Small intestine (tissue), 7 donors: ENCODE measurements at regions not wholly inside any gene's neighbourhood (a gene's known extent, or its start where the extent isn't known, plus 50 kb on each side); places are given as distances from the start of the nearest gene placed in this dataset.

Experiments used
- DNase-seq, 2 donors: peaks; one replicate each; pipeline versions ENCODE4 v3.0.0 to v3.0.0-alpha.2; 2013
- FAIRE-seq: peaks from 2 replicates; lab custom pipeline; 2012; peaks lifted over from hg19 to GRCh38; lab: Jason Lieb, UNC
- H3K27ac ChIP-seq, 3 donors: one replicate each; pipeline ENCODE4 v1.5.1; 2013; ENCODE audit warnings: low read length in 2 of 3, mild to moderate bottlenecking in 2 of 3, control low read depth in 1 of 3, inconsistent platforms in 1 of 3, low read depth in 1 of 3, moderate library complexity in 1 of 3
- H3K27me3 ChIP-seq, 3 donors: one replicate each; pipeline ENCODE4 v1.6.1; 2013; ENCODE audit warnings: low read length in 3 of 3, inconsistent platforms in 1 of 3; ENCODE audit not compliant: control insufficient read depth in 3 of 3, insufficient read depth in 3 of 3
- H3K36me3 ChIP-seq, 3 donors: one replicate each; pipeline ENCODE4 v1.6.1; 2013; ENCODE audit warnings: low read length in 3 of 3, inconsistent platforms in 1 of 3, low read depth in 1 of 3, mild to moderate bottlenecking in 1 of 3, moderate library complexity in 1 of 3; ENCODE audit not compliant: control insufficient read depth in 3 of 3, insufficient read depth in 2 of 3
- H3K4me1 ChIP-seq, 3 donors: one replicate each; pipeline ENCODE4 v1.6.1; 2013; ENCODE audit warnings: low read length in 2 of 3, inconsistent platforms in 1 of 3, low read depth in 1 of 3, mild to moderate bottlenecking in 1 of 3, moderate library complexity in 1 of 3; ENCODE audit not compliant: control insufficient read depth in 3 of 3, insufficient read depth in 2 of 3
- H3K4me3 ChIP-seq, 3 donors: one replicate each; pipeline ENCODE4 v1.5.1; 2013; ENCODE audit warnings: low read length in 3 of 3, control low read depth in 1 of 3, inconsistent platforms in 1 of 3, low read depth in 1 of 3, mild to moderate bottlenecking in 1 of 3, moderate library complexity in 1 of 3
- H3K9me3 ChIP-seq, 2 donors: one replicate each; pipeline ENCODE4 v1.6.1; 2013; ENCODE audit warnings: low read depth in 1 of 2, low read length in 1 of 2; ENCODE audit not compliant: control insufficient read depth in 2 of 2, insufficient read depth in 1 of 2
- WGBS, 3 donors: extraction: QIAGEN DNeasy Blood & Tissue Kit; methylation state at CpG; one replicate each; pipeline ENCODE4 v1.1.7; 2013; 5-methylcytosine and 5-hydroxymethylcytosine counted together
- donor health status: healthy with polysubstance abuse.
- donor health status: control.
- donor health status: control.
- donor health status: Bipolar disorder and iron deficiency.
- donor health status: healthy.

- no peak for FAIRE-seq
Measured at GRCh38 chr20:51204794-51205193, 181.9 kb upstream of the KCNG1 start.

GRCh38 chr20:51204051-51204715 lies 181.3 kb upstream of the KCNG1 start:
- no peak for DNase-seq
- no peaks in the 10 kb centered on the region for H3K4me1 ChIP-seq
- H3K36me3 ChIP-seq = no peaks in the 10 kb centered on the region
- H3K27ac ChIP-seq = no peak overlapping the region
- 50 to 74% (median 56%) methylated on average over 3 of the region's 3 CpGs for WGBS, 3 donors
- peaks cover 0 to 7% (median 3%) of the 10 kb centered on the region in 3 donors for H3K27me3 ChIP-seq
- H3K9me3 ChIP-seq = no peaks in the 10 kb centered on the region
- no peak for FAIRE-seq
- no peak overlapping the region for H3K4me3 ChIP-seq

More at GRCh38 chr20:51204794-51205193, 181.9 kb upstream of the KCNG1 start:
- Histone ChIP-seq H3K27ac (no peak overlapping the region), H3K36me3 (no peaks in the 10 kb centered on the region), H3K9me3 (no peaks in the 10 kb centered on the region), H3K4me3 (no peak overlapping the region), H3K27me3 (peaks cover 0 to 7% (median 3%) of the 10 kb centered on the region in 3 donors), H3K4me1 (no peaks in the 10 kb centered on the region)
- 16 to 59% (median 31%) methylated on average over 1 of the region's 1 CpG for WGBS, 3 donors
- no peak for DNase-seq

GRCh38 chr20:51202304-51202703 lies 179.4 kb upstream of the KCNG1 start:
- 74 to 83% (median 80%) methylated on average over 10 of the region's 10 CpGs for WGBS, 3 donors
- Histone ChIP-seq H3K36me3 (no peaks in the 10 kb centered on the region), H3K27ac (no peak overlapping the region), H3K4me1 (no peaks in the 10 kb centered on the region), H3K27me3 (peaks cover 0 to 9% (median 3%) of the 10 kb centered on the region in 3 donors), H3K4me3 (no peak overlapping the region), H3K9me3 (no peaks in the 10 kb centered on the region)
- no peak for FAIRE-seq
- no peak for DNase-seq

GRCh38 chr20:51199920-51200319 lies 177.0 kb upstream of the KCNG1 start:
- FAIRE-seq (no peak), DNase-seq (no peak)
- no peaks in the 10 kb centered on the region for H3K4me1 ChIP-seq
- peaks cover 0 to 3% of the 10 kb centered on the region in 2 donors for H3K9me3 ChIP-seq
- WGBS, 3 donors = 74 to 86% (median 77%) methylated on average over 6 of the region's 6 CpGs
- no peaks in the 10 kb centered on the region for H3K36me3 ChIP-seq
- H3K27ac ChIP-seq = no peak overlapping the region
- H3K27me3 ChIP-seq = peaks cover 0 to 18% (median 5%) of the 10 kb centered on the region in 3 donors
- no peak overlapping the region for H3K4me3 ChIP-seq

GRCh38 chr20:51198876-51199523 lies 176.1 kb upstream of the KCNG1 start:
- Histone ChIP-seq H3K4me1 (no peaks in the 10 kb centered on the region), H3K9me3 (peaks cover 0 to 3% of the 10 kb centered on the region in 2 donors), H3K36me3 (no peaks in the 10 kb centered on the region), H3K4me3 (no peak overlapping the region), H3K27ac (no peak overlapping the region), H3K27me3 (peaks cover 0 to 18% (median 5%) of the 10 kb centered on the region in 3 donors)
- DNase-seq (no peak), FAIRE-seq (no peak)
- WGBS, 3 donors = 74 to 80% (median 78%) methylated on average over 6 of the region's 6 CpGs

- no peak overlapping the region for H3K4me3 ChIP-seq
- FAIRE-seq = no peak
- peaks cover 0 to 18% (median 4%) of the 10 kb centered on the region in 3 donors for H3K27me3 ChIP-seq
- DNase-seq = no peak
- 73 to 89% (median 82%) methylated on average over 5 of the region's 5 CpGs for WGBS, 3 donors
- no peaks in the 10 kb centered on the region for H3K36me3 ChIP-seq
- no peak overlapping the region for H3K27ac ChIP-seq
- peaks cover 0 to 3% of the 10 kb centered on the region in 2 donors for H3K9me3 ChIP-seq
- H3K4me1 ChIP-seq = no peaks in the 10 kb centered on the region
Measured at GRCh38 chr20:51198238-51198637, 175.3 kb upstream of the KCNG1 start.

- DNase-seq = no peak
- Histone ChIP-seq H3K4me1 (no peaks in the 10 kb centered on the region), H3K4me3 (no peak overlapping the region), H3K36me3 (no peaks in the 10 kb centered on the region), H3K9me3 (peaks cover 0 to 3% of the 10 kb centered on the region in 2 donors), H3K27ac (no peak overlapping the region), H3K27me3 (peaks cover 0 to 14% (median 2%) of the 10 kb centered on the region in 3 donors)
- 74 to 76% (median 74%) methylated on average over 11 of the region's 11 CpGs for WGBS, 3 donors
- FAIRE-seq = no peak
Measured at GRCh38 chr20:51196991-51197651, 174.2 kb upstream of the KCNG1 start.

GRCh38 chr20:51195990-51196389 lies 173.1 kb upstream of the KCNG1 start:
- Histone ChIP-seq H3K36me3 (no peaks in the 10 kb centered on the region), H3K4me3 (no peak overlapping the region), H3K27me3 (peaks cover 0 to 14% (median 2%) of the 10 kb centered on the region in 3 donors), H3K27ac (no peak overlapping the region), H3K4me1 (no peaks in the 10 kb centered on the region), H3K9me3 (peaks cover 0 to 3% of the 10 kb centered on the region in 2 donors)
- FAIRE-seq = no peak
- DNase-seq = no peak
- 78 to 88% (median 86%) methylated on average over 5 of the region's 5 CpGs for WGBS, 3 donors
